ENCODE measurements at regions not wholly inside any gene's neighbourhood (a gene's known extent, or its start where the extent isn't known, plus 50 kb on each side); places are given as distances from the start of the nearest gene placed in this dataset.

DNA sequence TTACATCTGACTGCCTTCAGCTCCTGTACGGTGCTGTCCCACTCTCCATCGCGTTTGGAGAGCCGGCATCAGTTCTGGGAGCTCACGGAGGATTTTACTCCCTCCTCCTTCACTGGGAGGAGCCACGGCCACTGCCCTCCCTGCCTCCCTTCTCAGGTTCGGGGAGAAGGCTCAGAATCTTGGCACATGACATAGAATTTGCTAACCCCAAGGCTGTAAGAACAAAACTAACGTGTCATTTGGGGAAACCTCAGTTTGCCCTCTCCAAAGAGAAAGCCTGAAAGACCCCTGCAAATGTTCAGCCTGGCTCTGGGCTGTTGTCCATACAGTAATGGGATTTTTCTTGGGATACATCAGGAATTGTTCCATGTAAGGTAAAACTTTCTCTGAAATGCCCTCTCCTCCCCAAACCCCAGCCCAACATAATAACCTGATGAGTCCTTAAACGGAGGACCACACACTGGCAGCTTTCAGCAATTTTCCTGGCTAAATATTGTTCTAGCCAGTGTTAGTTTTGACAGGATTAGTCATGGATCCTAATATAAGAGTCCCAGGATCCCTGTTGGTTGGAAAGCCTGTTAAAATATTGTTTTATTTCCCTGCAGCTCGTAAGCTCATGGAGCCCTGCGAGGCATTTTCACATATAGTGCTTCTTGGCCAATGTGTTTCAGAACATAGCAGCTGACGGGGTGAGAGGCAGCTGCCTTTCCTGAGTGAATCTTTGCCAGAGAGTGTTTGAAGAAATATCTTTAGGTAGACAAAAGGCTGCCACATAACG, 98.8 kb downstream of the RHOU start:
- no peak for TF ChIP-seq POLR2A (IDR thresholded peaks at IDR 0.05)
- TF ChIP-seq EP300 (IDR thresholded peaks at IDR 0.05): no peak
- TF ChIP-seq, protein P1, sequence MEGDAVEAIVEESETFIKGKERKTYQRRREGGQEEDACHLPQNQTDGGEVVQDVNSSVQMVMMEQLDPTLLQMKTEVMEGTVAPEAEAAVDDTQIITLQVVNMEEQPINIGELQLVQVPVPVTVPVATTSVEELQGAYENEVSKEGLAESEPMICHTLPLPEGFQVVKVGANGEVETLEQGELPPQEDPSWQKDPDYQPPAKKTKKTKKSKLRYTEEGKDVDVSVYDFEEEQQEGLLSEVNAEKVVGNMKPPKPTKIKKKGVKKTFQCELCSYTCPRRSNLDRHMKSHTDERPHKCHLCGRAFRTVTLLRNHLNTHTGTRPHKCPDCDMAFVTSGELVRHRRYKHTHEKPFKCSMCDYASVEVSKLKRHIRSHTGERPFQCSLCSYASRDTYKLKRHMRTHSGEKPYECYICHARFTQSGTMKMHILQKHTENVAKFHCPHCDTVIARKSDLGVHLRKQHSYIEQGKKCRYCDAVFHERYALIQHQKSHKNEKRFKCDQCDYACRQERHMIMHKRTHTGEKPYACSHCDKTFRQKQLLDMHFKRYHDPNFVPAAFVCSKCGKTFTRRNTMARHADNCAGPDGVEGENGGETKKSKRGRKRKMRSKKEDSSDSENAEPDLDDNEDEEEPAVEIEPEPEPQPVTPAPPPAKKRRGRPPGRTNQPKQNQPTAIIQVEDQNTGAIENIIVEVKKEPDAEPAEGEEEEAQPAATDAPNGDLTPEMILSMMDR (IDR thresholded peaks at IDR 0.05): no peak

All from ovary (tissue), 3 donors.